ENCODE measurements at regions not wholly inside any gene's neighbourhood (a gene's known extent, or its start where the extent isn't known, plus 50 kb on each side); places are given as distances from the start of the nearest gene placed in this dataset.

DNA sequence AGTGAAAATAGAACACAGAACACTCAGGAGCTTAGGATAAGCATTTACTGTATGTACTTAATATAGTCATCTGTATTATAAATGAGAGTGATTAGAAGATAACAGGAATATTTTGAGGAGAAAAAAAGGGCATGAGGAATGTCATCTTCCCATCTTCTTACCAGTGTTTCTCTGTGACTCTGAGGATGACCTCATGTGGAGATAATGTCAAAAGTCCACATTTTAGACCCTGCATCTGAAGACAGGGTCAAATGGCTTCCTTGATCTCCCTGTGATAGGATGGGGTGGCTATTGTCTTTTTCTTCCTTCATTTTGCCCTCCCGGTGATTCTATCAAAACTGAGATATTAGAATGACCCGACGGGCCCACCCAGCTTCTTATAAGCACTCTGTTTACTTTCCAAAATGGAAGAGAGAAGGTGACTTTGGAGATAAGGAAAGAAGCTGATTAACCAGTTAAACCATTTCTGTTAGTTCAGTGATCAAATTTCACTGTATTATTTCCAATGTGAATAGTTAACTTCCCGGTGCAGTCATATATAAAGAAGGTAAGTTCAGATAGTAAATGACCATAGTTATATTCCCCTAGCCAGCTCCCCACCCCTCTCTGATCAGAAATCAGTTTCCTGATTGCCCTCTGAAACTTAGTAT is 115.7 kb upstream of the SALL4 start:
- no peak for DNase-seq

DNA sequence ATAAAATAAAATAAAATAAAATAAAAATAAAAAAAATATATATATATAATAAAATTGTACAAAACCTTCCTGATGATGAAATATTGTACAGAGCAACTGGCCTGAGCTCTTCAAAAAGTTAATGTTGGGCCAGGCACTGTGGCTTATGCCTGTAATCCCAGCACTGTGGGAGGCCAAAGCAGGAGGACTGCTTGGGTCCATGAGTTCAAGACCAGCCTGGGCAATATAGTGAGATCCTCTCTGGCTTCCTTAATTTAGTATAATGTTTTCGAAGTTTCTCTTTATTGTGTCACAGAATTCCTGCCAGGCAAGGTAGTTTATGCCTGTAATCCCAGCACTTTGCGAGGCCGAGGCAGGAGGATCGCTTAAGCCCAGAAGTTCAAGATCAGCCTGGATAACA is 113.9 kb upstream of the SALL4 start:
- DNase-seq, result no peak

- no peak for DNase-seq
Observed at GRCh38 chr20:51914758-51915157, 112.4 kb upstream of the SALL4 start.

- no peak for DNase-seq
Observed at GRCh38 chr20:51910321-51911050, 108.2 kb upstream of the SALL4 start.

GRCh38 chr20:51906679-51907078 is 104.4 kb upstream of the SALL4 start:
- no peak for DNase-seq

DNA sequence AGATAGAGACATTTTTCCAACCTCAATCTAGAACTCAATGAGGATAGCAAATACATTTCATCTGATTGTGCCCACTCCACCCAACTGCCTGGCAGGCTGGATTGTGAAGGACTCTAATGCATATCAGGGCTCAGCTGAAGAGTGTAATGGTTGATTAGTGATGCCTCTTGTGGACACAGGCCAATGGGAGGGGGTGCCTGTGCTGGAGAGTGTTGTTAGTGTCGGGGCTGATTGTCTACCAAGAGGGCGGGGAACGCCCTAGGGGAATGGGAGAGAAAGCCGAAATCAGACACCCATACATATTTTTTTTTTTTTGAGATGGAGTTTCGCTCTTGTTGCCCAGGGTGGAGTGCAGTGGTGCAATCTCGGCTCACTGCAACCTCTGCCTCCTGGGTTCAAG is 103.7 kb upstream of the SALL4 start:
- DNase-seq, result no peak

GRCh38 chr20:51902933-51903332 is 100.6 kb upstream of the SALL4 start:
- DNase-seq, result no peak

DNA sequence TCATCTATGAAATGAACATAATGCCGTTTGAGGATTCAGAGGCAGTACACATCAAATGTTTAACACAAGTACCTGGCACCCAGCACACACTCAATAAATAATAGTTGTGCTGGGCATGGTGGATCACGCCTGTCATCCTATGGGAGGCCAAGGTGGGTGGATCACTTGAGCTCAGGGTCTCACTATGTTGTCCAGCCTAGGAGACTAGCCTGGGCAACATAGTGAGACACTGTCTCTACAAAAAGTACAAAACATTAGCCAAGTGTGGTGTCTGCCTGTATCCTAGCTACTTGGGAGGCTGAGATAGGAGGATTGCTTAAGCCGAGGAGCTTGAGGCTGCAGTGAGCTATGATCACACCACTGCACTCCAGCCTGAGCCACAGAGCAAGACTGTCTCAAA is 98.1 kb upstream of the SALL4 start:
- DNase-seq, result no peak

DNA sequence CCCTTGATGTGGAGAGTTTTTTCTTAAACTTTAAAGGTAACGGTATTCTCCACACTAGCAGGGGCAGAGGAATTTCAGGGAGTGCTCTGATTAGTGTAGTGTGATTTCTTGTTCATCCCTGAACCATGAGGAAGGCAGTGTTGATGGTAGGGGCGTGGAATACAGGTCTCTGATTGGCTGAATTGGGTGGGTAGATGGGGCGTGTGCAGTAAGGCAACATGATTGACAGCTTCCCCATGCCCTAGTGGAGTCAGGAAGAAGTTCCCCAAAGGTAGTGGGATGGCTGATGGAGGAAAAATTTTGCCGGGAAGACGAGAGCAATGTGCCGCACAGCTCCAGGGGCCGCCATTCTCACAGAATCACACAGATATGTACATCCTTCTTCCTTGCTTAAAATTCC is 97.4 kb upstream of the SALL4 start:
- DNase-seq, result no peak

DNA sequence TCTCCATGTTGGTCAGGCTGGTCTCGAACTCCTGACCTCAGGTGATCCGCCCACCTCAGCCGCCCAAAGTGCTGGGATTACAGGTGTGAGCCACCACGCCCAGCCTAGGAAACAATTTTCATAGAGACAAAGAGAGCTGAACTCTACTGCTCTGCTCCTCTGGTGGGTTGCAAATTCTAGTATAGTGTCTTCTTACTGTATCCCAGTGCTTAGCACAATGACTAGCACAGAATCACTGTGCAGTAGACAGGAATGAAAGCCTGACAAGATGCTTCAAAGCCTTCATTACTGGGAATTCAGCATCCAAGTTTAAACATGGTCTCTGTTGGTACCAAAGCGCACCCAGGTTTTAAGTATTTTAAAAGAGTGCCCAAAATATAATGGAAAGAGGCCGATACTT is 96.5 kb upstream of the SALL4 start:
- DNase-seq, result no peak

- no peak for DNase-seq
Observed at GRCh38 chr20:51894619-51895018, 92.3 kb upstream of the SALL4 start.

- no peak for DNase-seq
Observed at GRCh38 chr20:51894201-51894600, 91.9 kb upstream of the SALL4 start.

DNA sequence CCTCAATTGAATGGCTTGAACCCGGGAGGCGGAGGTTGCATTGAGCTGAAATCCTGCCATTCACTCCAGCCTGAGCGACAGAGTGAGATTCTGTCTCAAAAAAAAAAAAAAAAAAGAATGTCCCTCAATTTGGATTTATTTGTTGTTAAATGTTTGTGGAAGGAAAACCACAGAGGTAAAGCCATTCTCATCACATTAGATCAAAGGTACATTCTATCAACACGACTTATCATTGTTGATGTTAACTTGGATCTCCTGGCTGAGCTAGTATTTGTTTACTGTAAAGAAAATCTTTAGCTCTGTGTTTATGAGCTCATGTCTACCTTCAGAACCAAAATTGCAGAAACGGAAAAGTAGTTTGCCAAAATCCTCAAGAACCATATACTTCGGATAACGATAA is 91.4 kb upstream of the SALL4 start:
- no peak for DNase-seq

- DNase-seq, result no peak
Observed at GRCh38 chr20:51890003-51890402, 87.7 kb upstream of the SALL4 start.

- DNase-seq, result no peak
Observed at GRCh38 chr20:51889466-51889865, 87.1 kb upstream of the SALL4 start.

GRCh38 chr20:51888291-51888690 is 86.0 kb upstream of the SALL4 start:
- no peak for DNase-seq

DNA sequence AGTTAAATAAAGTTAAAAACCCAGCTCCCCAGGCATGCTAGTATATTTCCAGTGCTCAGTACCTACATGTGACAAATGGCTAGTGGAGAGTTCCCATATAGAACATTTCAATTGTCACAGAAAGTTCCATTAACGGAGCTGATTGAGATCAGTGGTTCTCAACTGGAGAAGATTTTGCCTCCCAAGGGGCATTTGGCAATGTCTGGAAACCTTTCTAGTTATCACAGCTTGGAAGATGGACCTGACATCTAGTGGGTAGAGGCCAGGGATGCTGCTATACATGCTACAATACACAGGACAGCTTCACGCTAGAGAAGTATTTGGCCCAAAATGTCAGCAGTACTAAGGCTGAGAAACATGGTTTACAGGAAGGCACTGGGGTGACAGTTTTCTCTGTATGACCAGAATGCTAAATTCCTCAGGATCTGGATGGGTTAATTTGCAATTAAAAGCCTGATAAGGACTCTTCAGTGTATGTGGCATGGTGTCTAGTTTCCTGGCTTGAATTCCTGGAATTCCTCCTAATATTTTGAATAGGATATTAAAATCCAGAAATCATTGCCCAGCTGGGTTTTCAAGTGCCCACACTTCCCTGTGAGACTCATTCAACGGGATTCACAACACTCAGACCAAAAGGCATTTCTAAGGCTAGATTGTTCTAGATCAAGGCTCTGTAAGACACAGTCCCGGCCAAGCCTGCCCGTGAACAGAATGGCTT is 84.7 kb upstream of the SALL4 start:
- no peak for DNase-seq

DNA sequence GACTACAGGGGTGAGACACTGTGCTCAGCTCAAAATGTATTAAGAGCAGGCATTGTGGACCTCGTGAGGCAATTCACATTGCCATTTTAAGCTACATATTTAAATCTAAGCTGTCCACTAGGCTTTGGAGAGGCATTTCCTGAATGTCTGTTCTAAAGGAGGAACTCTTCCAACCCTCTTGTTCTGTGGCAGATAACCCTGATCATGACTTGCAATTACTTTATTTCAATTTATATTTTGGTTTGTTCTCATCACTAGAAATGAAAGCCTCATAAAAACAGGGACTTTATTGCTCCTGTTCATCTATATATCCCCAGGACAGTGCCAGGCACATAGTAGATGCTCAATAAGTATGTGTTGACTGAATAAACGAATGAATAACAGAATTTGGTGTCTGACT is 84.0 kb upstream of the SALL4 start:
- no peak for DNase-seq

- no peak for DNase-seq
Observed at GRCh38 chr20:51884561-51884960, 82.2 kb upstream of the SALL4 start.

- no peak for DNase-seq
Observed at GRCh38 chr20:51880188-51880587, 77.9 kb upstream of the SALL4 start.

DNA sequence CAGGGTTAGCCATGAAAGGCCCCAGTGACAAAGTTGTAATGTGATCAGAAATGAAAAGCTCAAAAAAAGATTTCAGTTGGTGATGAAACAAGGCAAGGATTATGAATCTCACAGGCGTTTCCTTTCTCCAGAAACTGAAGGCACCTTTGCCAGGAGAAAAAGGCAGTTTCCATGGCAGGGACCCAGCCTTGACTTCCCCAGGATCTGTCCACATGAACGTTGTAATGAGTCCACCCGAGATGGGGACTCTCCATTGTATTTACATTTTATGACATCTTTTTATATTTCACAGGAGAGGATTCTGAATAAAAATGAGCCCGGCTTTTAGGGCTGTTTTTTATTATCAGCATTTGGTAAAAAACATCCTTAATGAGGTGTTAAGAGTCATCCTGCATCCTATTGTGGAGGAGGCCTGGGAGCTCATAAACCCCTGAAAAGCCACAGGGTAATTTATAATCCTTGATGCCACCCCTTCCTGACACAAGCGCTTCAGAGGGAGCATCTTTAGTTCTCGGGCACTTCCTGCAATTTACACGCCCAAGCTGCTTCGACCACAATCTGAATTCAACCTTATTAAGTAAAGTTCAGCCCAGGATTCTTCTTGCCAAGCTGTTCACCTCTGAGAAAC is 74.1 kb upstream of the SALL4 start:
- DNase-seq, result no peak

- DNase-seq, result no peak
Observed at GRCh38 chr20:51873652-51874051, 71.3 kb upstream of the SALL4 start.

DNA sequence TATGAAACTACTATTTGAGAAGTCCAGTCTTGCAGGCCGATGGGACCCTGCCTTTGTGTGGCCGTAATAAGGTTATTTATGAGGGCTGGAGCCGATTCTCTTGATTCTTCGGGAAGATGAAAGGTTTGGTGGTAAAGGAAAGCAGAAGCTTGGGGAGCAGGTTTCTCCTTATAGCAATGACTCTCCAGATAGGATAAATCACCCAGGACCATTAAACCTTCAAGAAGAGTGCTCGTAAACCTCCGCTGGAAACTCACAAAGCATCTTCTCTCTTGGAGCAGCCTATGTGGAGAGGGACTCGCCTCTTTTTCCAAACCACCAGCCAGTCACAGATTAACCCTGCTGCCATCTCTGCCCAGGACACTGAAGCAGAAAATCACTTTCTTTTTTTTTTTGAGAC is 69.6 kb upstream of the SALL4 start:
- no peak for DNase-seq

GRCh38 chr20:51869002-51869401 is 66.7 kb upstream of the SALL4 start:
- no peak for DNase-seq
